ENCODE measurements at regions not wholly inside any gene's neighbourhood (a gene's known extent, or its start where the extent isn't known, plus 50 kb on each side); places are given as distances from the start of the nearest gene placed in this dataset.
A peak's percentile ranks its signal among the peaks of the same experiment; 100 is the strongest.
"Not testable (repeated sequence)": the region's sequence is repeated elsewhere in the genome, so short reads cannot be mapped to it uniquely, and the experiment has no call there.

- no peaks in the 10 kb centered on the region for H3K4me1 ChIP-seq
- TF ChIP-seq CTCF (IDR thresholded peaks at IDR 0.05) = no peak
- H3K36me3 ChIP-seq = peaks cover 0 to 9% of the 10 kb centered on the region in 2 donors
- H3K27ac ChIP-seq = no peak overlapping the region
- intact Hi-C loops (cut with DNase I) = no loop called here
- peaks cover 0 to 62% of the 10 kb centered on the region in 2 donors for H3K9me3 ChIP-seq
- ATAC-seq (no peak), DNase-seq (no peak)
- no peak overlapping the region for H3K4me3 ChIP-seq
- H3K27me3 ChIP-seq = no peaks in the 10 kb centered on the region
Measured at GRCh38 chr7:149573519-149573918, 75.9 kb upstream of the ZNF746 start.

GRCh38 chr7:149572920-149573319, 75.3 kb upstream of the ZNF746 start:
- H3K4me1 ChIP-seq; H3K36me3 ChIP-seq; DNase-seq; H3K27me3 ChIP-seq; H3K4me3 ChIP-seq; intact Hi-C loops (cut with DNase I); ATAC-seq; H3K27ac ChIP-seq: not testable (repeated sequence)
- H3K9me3 ChIP-seq = peaks cover 0 to 60% of the 10 kb centered on the region in 2 donors

- no peak overlapping the region for H3K27ac ChIP-seq
- no peaks in the 10 kb centered on the region for H3K27me3 ChIP-seq
- ATAC-seq (no peak), DNase-seq (peak in 1 of 4 donors; percentile 59)
- intact Hi-C loops (cut with DNase I) = no loop called here
- no peaks in the 10 kb centered on the region for H3K4me1 ChIP-seq
- no peak for TF ChIP-seq CTCF (IDR thresholded peaks at IDR 0.05)
- H3K36me3 ChIP-seq = peaks cover 0 to 27% of the 10 kb centered on the region in 2 donors
- H3K9me3 ChIP-seq = peaks cover 0 to 60% of the 10 kb centered on the region in 2 donors
- H3K4me3 ChIP-seq = no peak overlapping the region
Measured at GRCh38 chr7:149570784-149571183, 73.2 kb upstream of the ZNF746 start.

GRCh38 chr7:149569726-149570422, 72.3 kb upstream of the ZNF746 start:
- no peak for ATAC-seq
- no peak overlapping the region for H3K4me3 ChIP-seq
- no peak for DNase-seq
- no peak overlapping the region for H3K27ac ChIP-seq
- peaks cover 0 to 27% of the 10 kb centered on the region in 2 donors for H3K36me3 ChIP-seq
- peaks cover 0 to 55% of the 10 kb centered on the region in 2 donors for H3K9me3 ChIP-seq
- no peak for TF ChIP-seq CTCF (IDR thresholded peaks at IDR 0.05)
- no peaks in the 10 kb centered on the region for H3K27me3 ChIP-seq
- intact Hi-C loops (cut with DNase I) = no loop called here
- no peaks in the 10 kb centered on the region for H3K4me1 ChIP-seq

- intact Hi-C loops (cut with DNase I) = no loop called here
- peaks cover 0 to 27% of the 10 kb centered on the region in 2 donors for H3K36me3 ChIP-seq
- no peak for TF ChIP-seq CTCF (IDR thresholded peaks at IDR 0.05)
- H3K4me3 ChIP-seq = no peak overlapping the region
- H3K9me3 ChIP-seq = peaks cover 0 to 48% of the 10 kb centered on the region in 2 donors
- ATAC-seq (no peak), DNase-seq (no peak)
- H3K27ac ChIP-seq = no peak overlapping the region
- no peaks in the 10 kb centered on the region for H3K4me1 ChIP-seq
- H3K27me3 ChIP-seq = no peaks in the 10 kb centered on the region
Measured at GRCh38 chr7:149569025-149569725, 71.6 kb upstream of the ZNF746 start.

Data from left lung (tissue), 4 donors.